Activated T-helper 1 cell treated with anti-CD3 and anti-CD28 coated beads, Interleukin-12 subunit alpha, Interleukin-12 subunit beta, Interleukin-2, Interleukin-4 antibody, amounts not matched to agents 30 ng/mL and 10 ng/mL and 1 ng/mL, durations not matched to agents 14 hours and 24 hours and 36 hours (primary cell): ENCODE measurements at regions not wholly inside any gene's neighbourhood (a gene's known extent, or its start where the extent isn't known, plus 50 kb on each side); places are given as distances from the start of the nearest gene placed in this dataset.

Source experiments
- DNase-seq: peaks from one replicate; pipeline ENCODE4 v3.0.0; 2021; ENCODE audit warnings: low spot score
- H3K27ac Mint-ChIP-seq: one replicate; pipeline ENCODE4 v1.8.0; 2021; ENCODE audit warnings: mild to moderate bottlenecking, mixed read lengths
- H3K27me3 Mint-ChIP-seq: one replicate; pipeline ENCODE4 v1.8.0; 2022; ENCODE audit warnings: mild to moderate bottlenecking, moderate library complexity, mixed read lengths; ENCODE audit not compliant: insufficient read depth
- H3K36me3 Mint-ChIP-seq: one replicate; pipeline ENCODE4 v1.8.0; 2021; ENCODE audit warnings: low read depth, mixed read lengths
- H3K4me1 Mint-ChIP-seq: one replicate; pipeline ENCODE4 v1.8.0; 2021; ENCODE audit warnings: low read depth, mixed read lengths
- H3K4me3 Mint-ChIP-seq: one replicate; pipeline ENCODE4 v1.8.0; 2021; ENCODE audit warnings: mild to moderate bottlenecking, moderate library complexity, mixed read lengths
- H3K9me3 Mint-ChIP-seq: one replicate; pipeline ENCODE4 v1.8.0; 2021; ENCODE audit warnings: mixed read lengths
- intact Hi-C: fragments of 100-400 bp; cut with micrococcal nuclease; formaldehyde crosslinking; loops from one replicate; pipeline ENCODE4 v1.15.1; 2024

- peaks cover 10% of the 10 kb centered on the region for H3K9me3 Mint-ChIP-seq
- intact Hi-C loops, result no loop called here
- no peak for DNase-seq
- no peaks in the 10 kb centered on the region for H3K36me3 Mint-ChIP-seq
- H3K27ac Mint-ChIP-seq, result no peak overlapping the region
- no peaks in the 10 kb centered on the region for H3K4me1 Mint-ChIP-seq
- no peaks in the 10 kb centered on the region for H3K27me3 Mint-ChIP-seq
- H3K4me3 Mint-ChIP-seq, result no peak overlapping the region
Observed at GRCh38 chr7:94324380-94325121, 70.1 kb upstream of the COL1A2 start.

GRCh38 chr7:94325122-94325475, 69.6 kb upstream of the COL1A2 start:
- H3K4me1 Mint-ChIP-seq, result no peaks in the 10 kb centered on the region
- no peaks in the 10 kb centered on the region for H3K27me3 Mint-ChIP-seq
- DNase-seq, result no peak
- no peaks in the 10 kb centered on the region for H3K36me3 Mint-ChIP-seq
- intact Hi-C loops, result no loop called here
- H3K27ac Mint-ChIP-seq, result no peak overlapping the region
- no peak overlapping the region for H3K4me3 Mint-ChIP-seq
- H3K9me3 Mint-ChIP-seq, result peaks cover 10% of the 10 kb centered on the region

- Mint-ChIP-seq H3K4me3 (no peak overlapping the region), H3K36me3 (no peaks in the 10 kb centered on the region), H3K27me3 (no peaks in the 10 kb centered on the region), H3K27ac (no peak overlapping the region), H3K9me3 (peaks cover 3% of the 10 kb centered on the region), H3K4me1 (no peaks in the 10 kb centered on the region)
- intact Hi-C loops, result no loop called here
- DNase-seq, result no peak
Observed at GRCh38 chr7:94330269-94331020, 64.2 kb upstream of the COL1A2 start.

- Mint-ChIP-seq H3K9me3 (no peaks in the 10 kb centered on the region), H3K36me3 (no peaks in the 10 kb centered on the region), H3K27me3 (no peaks in the 10 kb centered on the region), H3K27ac (no peak overlapping the region), H3K4me3 (no peak overlapping the region), H3K4me1 (no peaks in the 10 kb centered on the region)
- DNase-seq, result no peak
- intact Hi-C loops, result no loop called here
Observed at GRCh38 chr7:94332571-94332970, 62.1 kb upstream of the COL1A2 start.

GRCh38 chr7:94333810-94334209, 60.9 kb upstream of the COL1A2 start:
- Mint-ChIP-seq H3K36me3 (no peaks in the 10 kb centered on the region), H3K27ac (no peak overlapping the region), H3K4me3 (no peak overlapping the region), H3K4me1 (no peaks in the 10 kb centered on the region), H3K27me3 (no peaks in the 10 kb centered on the region), H3K9me3 (no peaks in the 10 kb centered on the region)
- intact Hi-C loops, result no loop called here
- no peak for DNase-seq

GRCh38 chr7:94335586-94335985, 59.1 kb upstream of the COL1A2 start:
- intact Hi-C loops, result no loop called here
- Mint-ChIP-seq H3K9me3 (no peaks in the 10 kb centered on the region), H3K4me1 (no peaks in the 10 kb centered on the region), H3K27ac (no peak overlapping the region), H3K27me3 (no peaks in the 10 kb centered on the region), H3K36me3 (no peaks in the 10 kb centered on the region), H3K4me3 (no peak overlapping the region)
- no peak for DNase-seq

GRCh38 chr7:94336009-94336408, 58.7 kb upstream of the COL1A2 start:
- Mint-ChIP-seq H3K4me3 (no peak overlapping the region), H3K27ac (no peak overlapping the region)
- intact Hi-C loops, result no loop called here

GRCh38 chr7:94338921-94339371, 55.7 kb upstream of the COL1A2 start:
- no peak for DNase-seq
- Mint-ChIP-seq H3K9me3 (no peaks in the 10 kb centered on the region), H3K36me3 (no peaks in the 10 kb centered on the region)

More at GRCh38 chr7:94336009-94336408, 58.7 kb upstream of the COL1A2 start:
- Mint-ChIP-seq H3K4me1 (no peaks in the 10 kb centered on the region), H3K9me3 (no peaks in the 10 kb centered on the region), H3K36me3 (no peaks in the 10 kb centered on the region), H3K27me3 (no peaks in the 10 kb centered on the region)
- DNase-seq, result no peak

GRCh38 chr7:94344826-94345225, 49.9 kb upstream of the COL1A2 start:
- no peaks in the 10 kb centered on the region for H3K27me3 Mint-ChIP-seq
- no peak for DNase-seq
- H3K27ac Mint-ChIP-seq, result no peak overlapping the region
- H3K36me3 Mint-ChIP-seq, result no peaks in the 10 kb centered on the region
- H3K9me3 Mint-ChIP-seq, result no peaks in the 10 kb centered on the region
- intact Hi-C loops, result no loop called here
- no peak overlapping the region for H3K4me3 Mint-ChIP-seq
- no peaks in the 10 kb centered on the region for H3K4me1 Mint-ChIP-seq

More at GRCh38 chr7:94338921-94339371, 55.7 kb upstream of the COL1A2 start:
- no peak overlapping the region for H3K4me3 Mint-ChIP-seq
- no peaks in the 10 kb centered on the region for H3K4me1 Mint-ChIP-seq
- H3K27me3 Mint-ChIP-seq, result no peaks in the 10 kb centered on the region
- intact Hi-C loops, result no loop called here
- no peak overlapping the region for H3K27ac Mint-ChIP-seq
